OCI-LY7 (cell line): ENCODE measurements at regions not wholly inside any gene's neighbourhood (a gene's known extent, or its start where the extent isn't known, plus 50 kb on each side); places are given as distances from the start of the nearest gene placed in this dataset.

ENCODE experiments used
- BruUV-seq: library from RNA; stranded (reverse); fragments of 400-500 nt; replicated peaks from 2 replicates; lab custom pipeline; 2021; lab: Mats Ljungman, UMichigan
- CTCF ChIA-PET: fragments of 300-600 bp; sonication (Branson Sonifier 250); formaldehyde crosslinking; loops from one replicate; lab custom pipeline; 2022; ENCODE audit warnings: antibody characterized with exemption; ENCODE audit not compliant: unreplicated experiment; lab: Charles Lee
- POLR2A ChIA-PET: fragments of 300-600 bp; sonication (Branson Sonifier 250); formaldehyde crosslinking; loops from one replicate; lab custom pipeline; 2022; ENCODE audit warnings: antibody characterized with exemption; lab: Charles Lee
- DNase-seq: peaks from one replicate; pipeline ENCODE4 v3.0.0-alpha.2; 2015; ENCODE audit warnings: low spot score
- H2AFZ ChIP-seq: fragments of 200-600 bp; sonication (generic), shearing (Covaris generic); 2 replicates; pipeline ENCODE4 v1.6.1; 2014; ENCODE audit warnings: mild to moderate bottlenecking, antibody characterized with exemption, low read length, moderate library complexity
- H3K27ac ChIP-seq: fragments of 200-600 bp; sonication (generic); 2 replicates; pipeline ENCODE4 v1.5.1; 2014; ENCODE audit warnings: mixed run types, low read depth, mild to moderate bottlenecking, moderate library complexity, low read length, inconsistent platforms; ENCODE audit not compliant: poor library complexity, severe bottlenecking
- H3K36me3 ChIP-seq: fragments of 200-600 bp; sonication (generic); 2 replicates; pipeline ENCODE4 v1.6.1; 2014; ENCODE audit warnings: mild to moderate bottlenecking, antibody characterized with exemption, low read length, moderate library complexity, mixed read lengths; ENCODE audit not compliant: insufficient read depth
- H3K4me1 ChIP-seq: fragments of 200-600 bp; sonication (generic); 2 replicates; pipeline ENCODE4 v1.5.1; 2014; ENCODE audit warnings: mild to moderate bottlenecking, low read length; ENCODE audit not compliant: insufficient read depth, poor library complexity, severe bottlenecking
- H3K4me2 ChIP-seq: fragments of 200-600 bp; sonication (generic); 2 replicates; pipeline ENCODE4 v1.6.1; 2014; ENCODE audit warnings: mild to moderate bottlenecking, low read length
- H3K4me3 ChIP-seq: fragments of 200-600 bp; sonication (generic); 2 replicates; pipeline ENCODE4 v1.5.1; 2014; ENCODE audit warnings: mild to moderate bottlenecking, low read depth, low read length; ENCODE audit not compliant: poor library complexity, severe bottlenecking
- H3K79me2 ChIP-seq: fragments of 200-600 bp; sonication (generic); 2 replicates; pipeline ENCODE4 v1.6.1; 2016; ENCODE audit warnings: low read depth, mild to moderate bottlenecking, low read length, moderate library complexity, mixed read lengths; ENCODE audit not compliant: insufficient read depth
- H3K9me2 ChIP-seq: fragments of 200-600 bp; sonication (generic); 2 replicates; pipeline ENCODE4 v1.6.1; 2016; ENCODE audit warnings: mild to moderate bottlenecking, low read length, mixed read lengths; ENCODE audit not compliant: insufficient read depth
- H3K9me3 ChIP-seq: fragments of 200-600 bp; sonication (generic); 2 replicates; pipeline ENCODE4 v1.6.1; 2014; ENCODE audit warnings: mild to moderate bottlenecking, mixed run types, low read length, mixed read lengths
- H4K20me1 ChIP-seq: fragments of 200-600 bp; sonication (generic); 2 replicates; pipeline ENCODE4 v1.6.1; 2014; ENCODE audit warnings: mild to moderate bottlenecking, antibody characterized with exemption, low read length, moderate library complexity, mixed read lengths; ENCODE audit not compliant: insufficient read depth
- EZH2phosphoT487 ChIP-seq: fragments of 200-600 bp; sonication (generic); IDR thresholded peaks from 2 replicates; pipeline ENCODE4 v1.6.1; 2018; ENCODE audit warnings: low read depth, borderline replicate concordance, mild to moderate bottlenecking, mixed run types, antibody characterized with exemption, low read length, moderate library complexity, mixed read lengths
- intact Hi-C: fragments of 100-400 bp; cut with micrococcal nuclease; formaldehyde crosslinking; loops from one replicate; pipeline ENCODE4 v1.10.0; 2022; ENCODE audit not compliant: unreplicated experiment
- TF ChIP-seq, protein P1 (sequence below): fragments of 200-600 bp; sonication (generic); conservative IDR thresholded peaks from 2 replicates; pipeline ENCODE4 v1.5.1; 2014; ENCODE audit warnings: mild to moderate bottlenecking, antibody characterized with exemption, low read length, moderate library complexity, mixed read lengths

DNA sequence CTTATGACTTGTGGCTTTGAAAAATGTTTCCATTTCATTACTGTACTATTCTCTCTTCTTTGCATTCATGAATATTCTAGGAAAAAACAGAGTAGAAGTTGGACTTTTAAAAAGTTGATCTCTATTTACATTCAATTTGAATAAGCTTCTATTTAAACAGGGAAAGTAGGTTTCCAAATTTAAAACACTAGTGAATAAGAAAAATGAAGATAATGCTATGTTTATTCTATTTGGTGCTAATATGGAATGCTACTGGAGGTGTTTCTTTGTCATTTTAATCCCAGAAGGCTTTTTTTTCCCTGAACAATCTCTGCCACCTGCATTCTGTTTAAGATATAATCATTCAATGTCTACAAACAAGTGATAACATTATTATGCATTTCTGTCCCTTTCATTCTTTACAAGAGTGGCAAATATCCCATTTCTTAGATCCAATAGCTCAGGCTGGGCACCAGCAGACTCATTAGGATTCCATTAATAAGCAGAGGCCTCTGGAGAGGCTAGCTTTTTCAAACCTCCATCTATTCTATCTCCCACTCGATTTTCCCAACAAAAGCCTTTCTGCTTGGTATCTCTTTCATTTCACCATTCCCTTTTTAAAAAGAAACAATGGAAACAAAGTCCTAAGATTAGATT lies 1001.6 kb upstream of the CDH8 start:
- H3K4me3 ChIP-seq, result no peak overlapping the region
- no peak for DNase-seq
- no peaks in the 10 kb centered on the region for H3K9me2 ChIP-seq
- no peak overlapping the region for H3K27ac ChIP-seq
- no peaks in the 10 kb centered on the region for H3K79me2 ChIP-seq
- intact Hi-C loops, result no loop called here
- BruUV-seq, result no TSS peak
- H3K4me1 ChIP-seq, result no peaks in the 10 kb centered on the region
- ChIA-PET POLR2A (no interaction called here), CTCF (no interaction called here)
- no peaks in the 10 kb centered on the region for H4K20me1 ChIP-seq
- no peaks in the 10 kb centered on the region for H3K36me3 ChIP-seq
- TF ChIP-seq EZH2phosphoT487, result no peak
- TF ChIP-seq, protein P1, sequence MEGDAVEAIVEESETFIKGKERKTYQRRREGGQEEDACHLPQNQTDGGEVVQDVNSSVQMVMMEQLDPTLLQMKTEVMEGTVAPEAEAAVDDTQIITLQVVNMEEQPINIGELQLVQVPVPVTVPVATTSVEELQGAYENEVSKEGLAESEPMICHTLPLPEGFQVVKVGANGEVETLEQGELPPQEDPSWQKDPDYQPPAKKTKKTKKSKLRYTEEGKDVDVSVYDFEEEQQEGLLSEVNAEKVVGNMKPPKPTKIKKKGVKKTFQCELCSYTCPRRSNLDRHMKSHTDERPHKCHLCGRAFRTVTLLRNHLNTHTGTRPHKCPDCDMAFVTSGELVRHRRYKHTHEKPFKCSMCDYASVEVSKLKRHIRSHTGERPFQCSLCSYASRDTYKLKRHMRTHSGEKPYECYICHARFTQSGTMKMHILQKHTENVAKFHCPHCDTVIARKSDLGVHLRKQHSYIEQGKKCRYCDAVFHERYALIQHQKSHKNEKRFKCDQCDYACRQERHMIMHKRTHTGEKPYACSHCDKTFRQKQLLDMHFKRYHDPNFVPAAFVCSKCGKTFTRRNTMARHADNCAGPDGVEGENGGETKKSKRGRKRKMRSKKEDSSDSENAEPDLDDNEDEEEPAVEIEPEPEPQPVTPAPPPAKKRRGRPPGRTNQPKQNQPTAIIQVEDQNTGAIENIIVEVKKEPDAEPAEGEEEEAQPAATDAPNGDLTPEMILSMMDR, result no peak
- H3K9me3 ChIP-seq, result no peaks in the 10 kb centered on the region
- no peak overlapping the region for H2AFZ ChIP-seq
- no peak overlapping the region for H3K4me2 ChIP-seq

GRCh38 chr16:63018581-63019223 lies 982.5 kb upstream of the CDH8 start:
- CTCF ChIA-PET, result no interaction called here
- POLR2A ChIA-PET, result no interaction called here
- TF ChIP-seq, protein P1, result no peak
- TF ChIP-seq EZH2phosphoT487, result no peak
- Histone ChIP-seq H2AFZ (no peak overlapping the region), H3K4me3 (no peak overlapping the region), H3K4me2 (no peak overlapping the region), H3K9me2 (no peaks in the 10 kb centered on the region), H3K9me3 (no peaks in the 10 kb centered on the region), H3K27ac (no peak overlapping the region), H3K36me3 (no peaks in the 10 kb centered on the region), H3K79me2 (no peaks in the 10 kb centered on the region), H3K4me1 (no peaks in the 10 kb centered on the region), H4K20me1 (no peaks in the 10 kb centered on the region)
- BruUV-seq, result no TSS peak
- no peak for DNase-seq
- intact Hi-C loops, result no loop called here

DNA sequence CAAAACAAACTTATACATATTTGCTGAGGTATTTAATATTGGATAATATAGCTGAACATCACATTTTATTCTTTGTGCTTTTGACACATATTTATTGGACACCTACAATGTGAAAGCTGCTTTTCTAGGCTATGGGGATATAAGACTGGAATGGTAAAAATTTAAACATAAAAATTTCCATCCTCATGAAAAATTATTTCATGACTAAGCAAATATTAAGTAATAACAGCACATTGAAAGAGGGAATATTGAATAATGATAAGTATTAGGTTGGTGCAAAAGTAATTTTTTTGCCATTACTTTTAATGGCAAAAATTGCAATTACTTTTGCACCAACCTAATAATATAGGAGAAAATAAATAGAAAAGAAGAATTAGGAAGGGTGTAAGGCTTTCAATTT lies 972.5 kb upstream of the CDH8 start:
- no peaks in the 10 kb centered on the region for H3K4me1 ChIP-seq
- no peaks in the 10 kb centered on the region for H3K79me2 ChIP-seq
- no TSS peak for BruUV-seq
- CTCF ChIA-PET, result no interaction called here
- no peak overlapping the region for H3K27ac ChIP-seq
- H2AFZ ChIP-seq, result no peak overlapping the region
- no peak overlapping the region for H3K4me3 ChIP-seq
- no peaks in the 10 kb centered on the region for H3K9me3 ChIP-seq
- no peaks in the 10 kb centered on the region for H3K36me3 ChIP-seq
- POLR2A ChIA-PET, result no interaction called here
- intact Hi-C loops, result no loop called here
- DNase-seq, result no peak
- no peaks in the 10 kb centered on the region for H3K9me2 ChIP-seq
- H4K20me1 ChIP-seq, result no peaks in the 10 kb centered on the region
- no peak overlapping the region for H3K4me2 ChIP-seq
- TF ChIP-seq, protein P1, result no peak
- TF ChIP-seq EZH2phosphoT487, result no peak
